ENCODE measurements at regions not wholly inside any gene's neighbourhood (a gene's known extent, or its start where the extent isn't known, plus 50 kb on each side); places are given as distances from the start of the nearest gene placed in this dataset.

- no peak overlapping the region for H3K4me3 Mint-ChIP-seq (ENCODE audit: low read depth)
- peaks cover 7% of the 10 kb centered on the region for H3K27me3 Mint-ChIP-seq
- no peak overlapping the region for H3K27ac Mint-ChIP-seq
- no peak for DNase-seq (ENCODE audit: low spot score, unreplicated experiment)
- H3K4me1 Mint-ChIP-seq (ENCODE audit: low read depth): no peaks in the 10 kb centered on the region
- no peak for TF ChIP-seq CTCF (IDR thresholded peaks at IDR 0.05; ENCODE audit: unreplicated experiment)
- no peaks in the 10 kb centered on the region for H3K9me3 Mint-ChIP-seq (ENCODE audit: low read depth)
- H3K36me3 Mint-ChIP-seq (ENCODE audit: insufficient read depth): no peaks in the 10 kb centered on the region
Observed at GRCh38 chr2:129458436-129458835, 521.0 kb upstream of the RAB6C start.

- H3K4me1 Mint-ChIP-seq (ENCODE audit: low read depth): no peaks in the 10 kb centered on the region
- no peaks in the 10 kb centered on the region for H3K36me3 Mint-ChIP-seq (ENCODE audit: insufficient read depth)
- H3K9me3 Mint-ChIP-seq (ENCODE audit: low read depth): no peaks in the 10 kb centered on the region
- H3K27me3 Mint-ChIP-seq: peaks cover 7% of the 10 kb centered on the region
- no peak for TF ChIP-seq CTCF (IDR thresholded peaks at IDR 0.05; ENCODE audit: unreplicated experiment)
- no peak overlapping the region for H3K4me3 Mint-ChIP-seq (ENCODE audit: low read depth)
- DNase-seq (ENCODE audit: low spot score, unreplicated experiment): no peak
- H3K27ac Mint-ChIP-seq: no peak overlapping the region
Observed at GRCh38 chr2:129459200-129459876, 520.1 kb upstream of the RAB6C start.

- Mint-ChIP-seq H3K4me1 (ENCODE audit: low read depth) (no peaks in the 10 kb centered on the region), H3K36me3 (ENCODE audit: insufficient read depth) (no peaks in the 10 kb centered on the region), H3K27ac (no peak overlapping the region), H3K9me3 (ENCODE audit: low read depth) (no peaks in the 10 kb centered on the region), H3K4me3 (ENCODE audit: low read depth) (no peak overlapping the region), H3K27me3 (peaks cover 7% of the 10 kb centered on the region)
- DNase-seq (ENCODE audit: low spot score, unreplicated experiment): no peak
- TF ChIP-seq CTCF (IDR thresholded peaks at IDR 0.05; ENCODE audit: unreplicated experiment): no peak
Observed at GRCh38 chr2:129459881-129460280, 519.6 kb upstream of the RAB6C start.

GRCh38 chr2:129460299-129461198 is 518.9 kb upstream of the RAB6C start:
- Mint-ChIP-seq H3K27me3 (peaks cover 7% of the 10 kb centered on the region), H3K9me3 (ENCODE audit: low read depth) (no peaks in the 10 kb centered on the region), H3K4me1 (ENCODE audit: low read depth) (no peaks in the 10 kb centered on the region), H3K27ac (no peak overlapping the region), H3K4me3 (ENCODE audit: low read depth) (no peak overlapping the region), H3K36me3 (ENCODE audit: insufficient read depth) (no peaks in the 10 kb centered on the region)
- DNase-seq (ENCODE audit: low spot score, unreplicated experiment): no peak
- no peak for TF ChIP-seq CTCF (IDR thresholded peaks at IDR 0.05; ENCODE audit: unreplicated experiment)

GRCh38 chr2:129462349-129462748 is 517.1 kb upstream of the RAB6C start:
- Mint-ChIP-seq H3K27me3 (peaks cover 12% of the 10 kb centered on the region), H3K27ac (no peak overlapping the region), H3K4me3 (ENCODE audit: low read depth) (no peak overlapping the region), H3K9me3 (ENCODE audit: low read depth) (no peaks in the 10 kb centered on the region), H3K4me1 (ENCODE audit: low read depth) (no peaks in the 10 kb centered on the region), H3K36me3 (ENCODE audit: insufficient read depth) (no peaks in the 10 kb centered on the region)
- DNase-seq (ENCODE audit: low spot score, unreplicated experiment): no peak
- TF ChIP-seq CTCF (IDR thresholded peaks at IDR 0.05; ENCODE audit: unreplicated experiment): no peak
